ENCODE measurements at regions not wholly inside any gene's neighbourhood (a gene's known extent, or its start where the extent isn't known, plus 50 kb on each side); places are given as distances from the start of the nearest gene placed in this dataset.
"Not testable (repeated sequence)": the region's sequence is repeated elsewhere in the genome, so short reads cannot be mapped to it uniquely, and the experiment has no call there.

DNA sequence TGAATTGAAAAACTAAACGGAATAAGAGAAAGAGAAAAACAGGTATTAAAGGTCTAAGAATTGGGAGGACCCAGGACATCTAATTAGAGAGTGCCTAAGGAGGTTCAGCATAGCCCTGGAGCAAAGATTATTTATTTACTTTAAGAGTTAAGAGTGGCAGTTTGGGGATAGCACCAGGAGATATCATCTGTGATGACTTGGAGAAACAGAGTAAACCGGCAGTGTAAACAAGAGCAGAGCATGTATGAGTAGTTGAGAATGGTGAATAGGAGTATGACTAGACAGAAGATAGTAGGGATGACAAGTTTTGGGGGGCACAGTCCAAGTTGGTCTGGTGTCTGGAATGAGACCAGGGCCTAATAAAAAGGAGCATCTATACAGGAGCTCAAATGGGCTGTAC, 167.9 kb upstream of the JADE1 start:
- TF ChIP-seq, protein P1, sequence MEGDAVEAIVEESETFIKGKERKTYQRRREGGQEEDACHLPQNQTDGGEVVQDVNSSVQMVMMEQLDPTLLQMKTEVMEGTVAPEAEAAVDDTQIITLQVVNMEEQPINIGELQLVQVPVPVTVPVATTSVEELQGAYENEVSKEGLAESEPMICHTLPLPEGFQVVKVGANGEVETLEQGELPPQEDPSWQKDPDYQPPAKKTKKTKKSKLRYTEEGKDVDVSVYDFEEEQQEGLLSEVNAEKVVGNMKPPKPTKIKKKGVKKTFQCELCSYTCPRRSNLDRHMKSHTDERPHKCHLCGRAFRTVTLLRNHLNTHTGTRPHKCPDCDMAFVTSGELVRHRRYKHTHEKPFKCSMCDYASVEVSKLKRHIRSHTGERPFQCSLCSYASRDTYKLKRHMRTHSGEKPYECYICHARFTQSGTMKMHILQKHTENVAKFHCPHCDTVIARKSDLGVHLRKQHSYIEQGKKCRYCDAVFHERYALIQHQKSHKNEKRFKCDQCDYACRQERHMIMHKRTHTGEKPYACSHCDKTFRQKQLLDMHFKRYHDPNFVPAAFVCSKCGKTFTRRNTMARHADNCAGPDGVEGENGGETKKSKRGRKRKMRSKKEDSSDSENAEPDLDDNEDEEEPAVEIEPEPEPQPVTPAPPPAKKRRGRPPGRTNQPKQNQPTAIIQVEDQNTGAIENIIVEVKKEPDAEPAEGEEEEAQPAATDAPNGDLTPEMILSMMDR (tag by site-specific recombination; IDR thresholded peaks at IDR 0.05) = not testable (repeated sequence)
- not testable (repeated sequence) for TF ChIP-seq ZNF416 (tag by site-specific recombination; IDR thresholded peaks at IDR 0.05)
- TF ChIP-seq, protein P2, sequence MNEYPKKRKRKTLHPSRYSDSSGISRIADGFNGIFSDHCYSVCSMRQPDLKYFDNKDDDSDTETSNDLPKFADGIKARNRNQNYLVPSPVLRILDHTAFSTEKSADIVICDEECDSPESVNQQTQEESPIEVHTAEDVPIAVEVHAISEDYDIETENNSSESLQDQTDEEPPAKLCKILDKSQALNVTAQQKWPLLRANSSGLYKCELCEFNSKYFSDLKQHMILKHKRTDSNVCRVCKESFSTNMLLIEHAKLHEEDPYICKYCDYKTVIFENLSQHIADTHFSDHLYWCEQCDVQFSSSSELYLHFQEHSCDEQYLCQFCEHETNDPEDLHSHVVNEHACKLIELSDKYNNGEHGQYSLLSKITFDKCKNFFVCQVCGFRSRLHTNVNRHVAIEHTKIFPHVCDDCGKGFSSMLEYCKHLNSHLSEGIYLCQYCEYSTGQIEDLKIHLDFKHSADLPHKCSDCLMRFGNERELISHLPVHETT (tag by site-specific recombination; IDR thresholded peaks at IDR 0.05) = not testable (repeated sequence)
- TF ChIP-seq, protein P3, sequence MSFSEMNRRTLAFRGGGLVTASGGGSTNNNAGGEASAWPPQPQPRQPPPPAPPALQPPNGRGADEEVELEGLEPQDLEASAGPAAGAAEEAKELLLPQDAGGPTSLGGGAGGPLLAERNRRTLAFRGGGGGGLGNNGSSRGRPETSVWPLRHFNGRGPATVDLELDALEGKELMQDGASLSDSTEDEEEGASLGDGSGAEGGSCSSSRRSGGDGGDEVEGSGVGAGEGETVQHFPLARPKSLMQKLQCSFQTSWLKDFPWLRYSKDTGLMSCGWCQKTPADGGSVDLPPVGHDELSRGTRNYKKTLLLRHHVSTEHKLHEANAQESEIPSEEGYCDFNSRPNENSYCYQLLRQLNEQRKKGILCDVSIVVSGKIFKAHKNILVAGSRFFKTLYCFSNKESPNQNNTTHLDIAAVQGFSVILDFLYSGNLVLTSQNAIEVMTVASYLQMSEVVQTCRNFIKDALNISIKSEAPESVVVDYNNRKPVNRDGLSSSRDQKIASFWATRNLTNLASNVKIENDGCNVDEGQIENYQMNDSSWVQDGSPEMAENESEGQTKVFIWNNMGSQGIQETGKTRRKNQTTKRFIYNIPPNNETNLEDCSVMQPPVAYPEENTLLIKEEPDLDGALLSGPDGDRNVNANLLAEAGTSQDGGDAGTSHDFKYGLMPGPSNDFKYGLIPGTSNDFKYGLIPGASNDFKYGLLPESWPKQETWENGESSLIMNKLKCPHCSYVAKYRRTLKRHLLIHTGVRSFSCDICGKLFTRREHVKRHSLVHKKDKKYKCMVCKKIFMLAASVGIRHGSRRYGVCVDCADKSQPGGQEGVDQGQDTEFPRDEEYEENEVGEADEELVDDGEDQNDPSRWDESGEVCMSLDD (tag by site-specific recombination; IDR thresholded peaks at IDR 0.05) = not testable (repeated sequence)
- TF ChIP-seq, protein P4, sequence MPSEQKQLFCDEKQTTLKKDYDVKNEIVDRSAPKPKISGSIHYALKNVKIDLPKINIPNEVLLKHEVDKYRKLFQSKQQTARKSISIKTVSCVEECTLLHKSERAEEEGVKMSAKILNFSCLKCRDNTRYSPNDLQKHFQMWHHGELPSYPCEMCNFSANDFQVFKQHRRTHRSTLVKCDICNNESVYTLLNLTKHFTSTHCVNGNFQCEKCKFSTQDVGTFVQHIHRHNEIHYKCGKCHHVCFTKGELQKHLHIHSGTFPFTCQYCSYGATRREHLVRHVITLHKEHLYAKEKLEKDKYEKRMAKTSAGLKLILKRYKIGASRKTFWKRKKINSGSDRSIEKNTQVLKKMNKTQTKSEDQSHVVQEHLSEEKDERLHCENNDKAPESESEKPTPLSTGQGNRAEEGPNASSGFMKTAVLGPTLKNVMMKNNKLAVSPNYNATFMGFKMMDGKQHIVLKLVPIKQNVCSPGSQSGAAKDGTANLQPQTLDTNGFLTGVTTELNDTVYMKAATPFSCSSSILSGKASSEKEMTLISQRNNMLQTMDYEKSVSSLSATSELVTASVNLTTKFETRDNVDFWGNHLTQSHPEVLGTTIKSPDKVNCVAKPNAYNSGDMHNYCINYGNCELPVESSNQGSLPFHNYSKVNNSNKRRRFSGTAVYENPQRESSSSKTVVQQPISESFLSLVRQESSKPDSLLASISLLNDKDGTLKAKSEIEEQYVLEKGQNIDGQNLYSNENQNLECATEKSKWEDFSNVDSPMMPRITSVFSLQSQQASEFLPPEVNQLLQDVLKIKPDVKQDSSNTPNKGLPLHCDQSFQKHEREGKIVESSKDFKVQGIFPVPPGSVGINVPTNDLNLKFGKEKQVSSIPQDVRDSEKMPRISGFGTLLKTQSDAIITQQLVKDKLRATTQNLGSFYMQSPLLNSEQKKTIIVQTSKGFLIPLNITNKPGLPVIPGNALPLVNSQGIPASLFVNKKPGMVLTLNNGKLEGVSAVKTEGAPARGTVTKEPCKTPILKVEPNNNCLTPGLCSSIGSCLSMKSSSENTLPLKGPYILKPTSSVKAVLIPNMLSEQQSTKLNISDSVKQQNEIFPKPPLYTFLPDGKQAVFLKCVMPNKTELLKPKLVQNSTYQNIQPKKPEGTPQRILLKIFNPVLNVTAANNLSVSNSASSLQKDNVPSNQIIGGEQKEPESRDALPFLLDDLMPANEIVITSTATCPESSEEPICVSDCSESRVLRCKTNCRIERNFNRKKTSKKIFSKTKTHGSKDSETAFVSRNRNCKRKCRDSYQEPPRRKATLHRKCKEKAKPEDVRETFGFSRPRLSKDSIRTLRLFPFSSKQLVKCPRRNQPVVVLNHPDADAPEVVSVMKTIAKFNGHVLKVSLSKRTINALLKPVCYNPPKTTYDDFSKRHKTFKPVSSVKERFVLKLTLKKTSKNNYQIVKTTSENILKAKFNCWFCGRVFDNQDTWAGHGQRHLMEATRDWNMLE (tag by site-specific recombination; conservative IDR thresholded peaks at IDR 0.05; ENCODE audit: low read depth) = not testable (repeated sequence)
- TF ChIP-seq, protein P5, sequence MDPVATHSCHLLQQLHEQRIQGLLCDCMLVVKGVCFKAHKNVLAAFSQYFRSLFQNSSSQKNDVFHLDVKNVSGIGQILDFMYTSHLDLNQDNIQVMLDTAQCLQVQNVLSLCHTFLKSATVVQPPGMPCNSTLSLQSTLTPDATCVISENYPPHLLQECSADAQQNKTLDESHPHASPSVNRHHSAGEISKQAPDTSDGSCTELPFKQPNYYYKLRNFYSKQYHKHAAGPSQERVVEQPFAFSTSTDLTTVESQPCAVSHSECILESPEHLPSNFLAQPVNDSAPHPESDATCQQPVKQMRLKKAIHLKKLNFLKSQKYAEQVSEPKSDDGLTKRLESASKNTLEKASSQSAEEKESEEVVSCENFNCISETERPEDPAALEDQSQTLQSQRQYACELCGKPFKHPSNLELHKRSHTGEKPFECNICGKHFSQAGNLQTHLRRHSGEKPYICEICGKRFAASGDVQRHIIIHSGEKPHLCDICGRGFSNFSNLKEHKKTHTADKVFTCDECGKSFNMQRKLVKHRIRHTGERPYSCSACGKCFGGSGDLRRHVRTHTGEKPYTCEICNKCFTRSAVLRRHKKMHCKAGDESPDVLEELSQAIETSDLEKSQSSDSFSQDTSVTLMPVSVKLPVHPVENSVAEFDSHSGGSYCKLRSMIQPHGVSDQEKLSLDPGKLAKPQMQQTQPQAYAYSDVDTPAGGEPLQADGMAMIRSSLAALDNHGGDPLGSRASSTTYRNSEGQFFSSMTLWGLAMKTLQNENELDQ (tag by site-specific recombination; IDR thresholded peaks at IDR 0.05; ENCODE audit: low read depth) = not testable (repeated sequence)

Measured in HEK293 (cell line).